ENCODE measurements at regions not wholly inside any gene's neighbourhood (a gene's known extent, or its start where the extent isn't known, plus 50 kb on each side); places are given as distances from the start of the nearest gene placed in this dataset.

- no peak for TF ChIP-seq POLR2A (IDR thresholded peaks at IDR 0.05)
- TF ChIP-seq CTCF (IDR thresholded peaks at IDR 0.05), result no peak
These were observed 496.8 kb upstream of the PCDH9 start for GRCh38 chr13:67726979-67727378.

Measured in heart left ventricle (tissue), 13 donors.